ENCODE measurements at regions not wholly inside any gene's neighbourhood (a gene's known extent, or its start where the extent isn't known, plus 50 kb on each side); places are given as distances from the start of the nearest gene placed in this dataset.

DNA sequence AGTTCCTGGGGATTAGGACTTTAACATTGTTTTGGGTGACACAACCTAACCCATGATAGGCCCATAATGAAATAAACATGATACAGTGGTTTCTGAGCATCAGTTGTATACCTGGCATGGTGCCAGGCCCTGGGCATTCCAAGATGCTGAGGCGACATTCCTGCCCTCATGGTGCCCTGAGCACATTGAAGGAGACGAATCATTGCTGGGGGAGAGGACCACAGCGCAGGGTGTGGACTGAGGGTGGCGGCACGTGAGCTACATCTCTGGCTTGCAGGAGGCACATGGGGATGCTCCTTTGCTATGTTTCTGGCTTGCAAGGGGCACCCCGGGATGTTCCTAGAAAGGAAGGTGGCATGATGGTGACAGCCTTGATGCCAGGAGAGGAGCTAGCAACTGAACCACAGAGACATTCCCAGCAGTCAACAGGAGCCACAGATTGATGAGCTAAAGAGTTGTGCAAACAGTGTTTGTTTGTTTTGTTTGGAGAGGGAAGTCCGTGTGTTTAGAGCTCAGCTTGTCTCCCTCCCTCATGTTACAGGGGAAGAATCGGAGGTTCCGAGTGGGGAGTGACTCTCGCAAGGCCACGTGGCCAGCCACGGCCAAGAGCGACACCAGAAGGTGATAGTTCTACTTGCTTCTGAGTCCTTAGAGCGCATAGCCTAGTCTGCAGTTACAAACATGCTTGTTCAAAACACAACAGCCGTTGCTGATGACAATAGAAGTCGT lies 106.4 kb downstream of the MIAT start:
- no peak for TF ChIP-seq EZH2 (IDR thresholded peaks at IDR 0.05; ENCODE audit: low read length)
- TF ChIP-seq, protein P1, sequence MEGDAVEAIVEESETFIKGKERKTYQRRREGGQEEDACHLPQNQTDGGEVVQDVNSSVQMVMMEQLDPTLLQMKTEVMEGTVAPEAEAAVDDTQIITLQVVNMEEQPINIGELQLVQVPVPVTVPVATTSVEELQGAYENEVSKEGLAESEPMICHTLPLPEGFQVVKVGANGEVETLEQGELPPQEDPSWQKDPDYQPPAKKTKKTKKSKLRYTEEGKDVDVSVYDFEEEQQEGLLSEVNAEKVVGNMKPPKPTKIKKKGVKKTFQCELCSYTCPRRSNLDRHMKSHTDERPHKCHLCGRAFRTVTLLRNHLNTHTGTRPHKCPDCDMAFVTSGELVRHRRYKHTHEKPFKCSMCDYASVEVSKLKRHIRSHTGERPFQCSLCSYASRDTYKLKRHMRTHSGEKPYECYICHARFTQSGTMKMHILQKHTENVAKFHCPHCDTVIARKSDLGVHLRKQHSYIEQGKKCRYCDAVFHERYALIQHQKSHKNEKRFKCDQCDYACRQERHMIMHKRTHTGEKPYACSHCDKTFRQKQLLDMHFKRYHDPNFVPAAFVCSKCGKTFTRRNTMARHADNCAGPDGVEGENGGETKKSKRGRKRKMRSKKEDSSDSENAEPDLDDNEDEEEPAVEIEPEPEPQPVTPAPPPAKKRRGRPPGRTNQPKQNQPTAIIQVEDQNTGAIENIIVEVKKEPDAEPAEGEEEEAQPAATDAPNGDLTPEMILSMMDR (optimal IDR thresholded peaks at IDR 0.05 in 1 of 3, IDR thresholded peaks at IDR 0.05 in 1 of 3, conservative IDR thresholded peaks at IDR 0.05 in 1 of 3; ENCODE audit: extremely low read depth in 1 of 3, insufficient read depth in 2 of 3, low read length in 3 of 3) = no peak

Measured in keratinocyte (primary cell).